HCT116 (cell line): ENCODE measurements at regions not wholly inside any gene's neighbourhood (a gene's known extent, or its start where the extent isn't known, plus 50 kb on each side); places are given as distances from the start of the nearest gene placed in this dataset.

Experiments used
- CEBPB ChIP-seq: IDR thresholded peaks from 2 replicates; pipeline ENCODE4 v1.6.1; 2012; ENCODE audit warnings: low read depth
- EGR1 ChIP-seq: IDR thresholded peaks from 2 replicates; pipeline ENCODE4 v1.6.1; 2012; ENCODE audit warnings: low read depth
- ELF1 ChIP-seq: IDR thresholded peaks from 2 replicates; pipeline ENCODE4 v1.6.1; 2012; ENCODE audit warnings: low read depth, borderline replicate concordance
- EZH2phosphoT487 ChIP-seq: fragments of 200-600 bp; IDR thresholded peaks from 2 replicates; pipeline ENCODE4 v1.6.1; 2018; ENCODE audit warnings: antibody characterized with exemption, borderline replicate concordance
- FOSL1 ChIP-seq: IDR thresholded peaks from 2 replicates; pipeline ENCODE4 v1.6.1; 2012; ENCODE audit warnings: low read depth
- POLR2A ChIP-seq: IDR thresholded peaks from 2 replicates; pipeline ENCODE4 v1.7.0; 2011; ENCODE audit warnings: borderline replicate concordance; ENCODE audit not compliant: insufficient read depth, insufficient read length; ENCODE audit errors: extremely low read depth
- POLR2AphosphoS5 ChIP-seq: IDR thresholded peaks from 2 replicates; pipeline ENCODE4 v1.6.1; 2011; ENCODE audit warnings: mild to moderate bottlenecking, low read depth, low read length, moderate library complexity
- ZFX ChIP-seq: fragments of 450-650 bp; IDR thresholded peaks from 2 replicates; pipeline ENCODE4 v1.6.1; 2017
- ZNF274 ChIP-seq: fragments of 200-500 bp; sonication (Bioruptor generic); IDR thresholded peaks from 2 replicates; pipeline ENCODE4 v1.6.1; 2014; ENCODE audit warnings: mild to moderate bottlenecking, low read depth, low read length, inconsistent platforms
- TF ChIP-seq, protein P1 (sequence below), 3 experiments: fragments of 200-600 bp in 1 of 3; sonication (generic) in 1 of 3; IDR thresholded peaks in 2 of 3; conservative IDR thresholded peaks in 1 of 3; 2 replicates each; pipeline ENCODE4 v1.5.1; 2012 to 2017; ENCODE audit warnings: low read depth in 2 of 3, low read length in 2 of 3, antibody characterized with exemption in 1 of 3, borderline replicate concordance in 1 of 3, control low read depth in 1 of 3, mild to moderate bottlenecking in 1 of 3, mixed read lengths in 1 of 3, mixed run types in 1 of 3, moderate library complexity in 1 of 3; ENCODE audit not compliant: insufficient read depth in 1 of 3
- TF ChIP-seq, protein P2 (sequence below): IDR thresholded peaks from 2 replicates; pipeline ENCODE4 v1.6.1; 2012
- TF ChIP-seq, protein P3 (sequence below): IDR thresholded peaks from 2 replicates; pipeline ENCODE4 v1.6.1; 2012; ENCODE audit warnings: low read depth

DNA sequence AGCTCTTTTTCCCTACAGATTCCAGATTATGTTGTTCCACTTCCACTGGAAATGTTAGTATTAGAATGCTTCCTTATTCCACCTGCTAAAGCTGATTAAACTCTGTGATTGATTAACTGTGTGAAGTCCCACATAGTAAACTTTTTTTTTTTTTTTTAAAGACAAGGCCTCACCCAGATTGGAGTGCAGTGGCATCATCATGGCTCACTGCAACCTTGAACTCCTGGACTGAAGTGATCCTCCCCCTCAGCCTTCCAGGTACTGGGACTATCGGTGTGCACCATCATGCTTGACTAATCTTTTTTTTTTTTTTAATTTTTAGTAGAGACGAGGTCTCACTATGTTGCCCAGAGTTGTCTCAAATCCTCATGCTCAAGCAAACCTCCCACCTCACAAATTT is 108.5 kb upstream of the RBMS1 start:
- TF ChIP-seq ZFX (no peak), EZH2phosphoT487 (no peak), EGR1 (no peak), POLR2A (no peak), ELF1 (no peak), CEBPB (no peak), ZNF274 (no peak), POLR2AphosphoS5 (no peak), FOSL1 (no peak)
- TF ChIP-seq, protein P1, sequence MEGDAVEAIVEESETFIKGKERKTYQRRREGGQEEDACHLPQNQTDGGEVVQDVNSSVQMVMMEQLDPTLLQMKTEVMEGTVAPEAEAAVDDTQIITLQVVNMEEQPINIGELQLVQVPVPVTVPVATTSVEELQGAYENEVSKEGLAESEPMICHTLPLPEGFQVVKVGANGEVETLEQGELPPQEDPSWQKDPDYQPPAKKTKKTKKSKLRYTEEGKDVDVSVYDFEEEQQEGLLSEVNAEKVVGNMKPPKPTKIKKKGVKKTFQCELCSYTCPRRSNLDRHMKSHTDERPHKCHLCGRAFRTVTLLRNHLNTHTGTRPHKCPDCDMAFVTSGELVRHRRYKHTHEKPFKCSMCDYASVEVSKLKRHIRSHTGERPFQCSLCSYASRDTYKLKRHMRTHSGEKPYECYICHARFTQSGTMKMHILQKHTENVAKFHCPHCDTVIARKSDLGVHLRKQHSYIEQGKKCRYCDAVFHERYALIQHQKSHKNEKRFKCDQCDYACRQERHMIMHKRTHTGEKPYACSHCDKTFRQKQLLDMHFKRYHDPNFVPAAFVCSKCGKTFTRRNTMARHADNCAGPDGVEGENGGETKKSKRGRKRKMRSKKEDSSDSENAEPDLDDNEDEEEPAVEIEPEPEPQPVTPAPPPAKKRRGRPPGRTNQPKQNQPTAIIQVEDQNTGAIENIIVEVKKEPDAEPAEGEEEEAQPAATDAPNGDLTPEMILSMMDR (IDR thresholded peaks at IDR 0.05 in 2 of 3, conservative IDR thresholded peaks at IDR 0.05 in 1 of 3; ENCODE audit: borderline replicate concordance in 1 of 3, insufficient read depth in 1 of 3, low read depth in 2 of 3, low read length in 2 of 3): no peak
- TF ChIP-seq, protein P2, sequence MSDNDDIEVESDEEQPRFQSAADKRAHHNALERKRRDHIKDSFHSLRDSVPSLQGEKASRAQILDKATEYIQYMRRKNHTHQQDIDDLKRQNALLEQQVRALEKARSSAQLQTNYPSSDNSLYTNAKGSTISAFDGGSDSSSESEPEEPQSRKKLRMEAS: no peak
- TF ChIP-seq, protein P3, sequence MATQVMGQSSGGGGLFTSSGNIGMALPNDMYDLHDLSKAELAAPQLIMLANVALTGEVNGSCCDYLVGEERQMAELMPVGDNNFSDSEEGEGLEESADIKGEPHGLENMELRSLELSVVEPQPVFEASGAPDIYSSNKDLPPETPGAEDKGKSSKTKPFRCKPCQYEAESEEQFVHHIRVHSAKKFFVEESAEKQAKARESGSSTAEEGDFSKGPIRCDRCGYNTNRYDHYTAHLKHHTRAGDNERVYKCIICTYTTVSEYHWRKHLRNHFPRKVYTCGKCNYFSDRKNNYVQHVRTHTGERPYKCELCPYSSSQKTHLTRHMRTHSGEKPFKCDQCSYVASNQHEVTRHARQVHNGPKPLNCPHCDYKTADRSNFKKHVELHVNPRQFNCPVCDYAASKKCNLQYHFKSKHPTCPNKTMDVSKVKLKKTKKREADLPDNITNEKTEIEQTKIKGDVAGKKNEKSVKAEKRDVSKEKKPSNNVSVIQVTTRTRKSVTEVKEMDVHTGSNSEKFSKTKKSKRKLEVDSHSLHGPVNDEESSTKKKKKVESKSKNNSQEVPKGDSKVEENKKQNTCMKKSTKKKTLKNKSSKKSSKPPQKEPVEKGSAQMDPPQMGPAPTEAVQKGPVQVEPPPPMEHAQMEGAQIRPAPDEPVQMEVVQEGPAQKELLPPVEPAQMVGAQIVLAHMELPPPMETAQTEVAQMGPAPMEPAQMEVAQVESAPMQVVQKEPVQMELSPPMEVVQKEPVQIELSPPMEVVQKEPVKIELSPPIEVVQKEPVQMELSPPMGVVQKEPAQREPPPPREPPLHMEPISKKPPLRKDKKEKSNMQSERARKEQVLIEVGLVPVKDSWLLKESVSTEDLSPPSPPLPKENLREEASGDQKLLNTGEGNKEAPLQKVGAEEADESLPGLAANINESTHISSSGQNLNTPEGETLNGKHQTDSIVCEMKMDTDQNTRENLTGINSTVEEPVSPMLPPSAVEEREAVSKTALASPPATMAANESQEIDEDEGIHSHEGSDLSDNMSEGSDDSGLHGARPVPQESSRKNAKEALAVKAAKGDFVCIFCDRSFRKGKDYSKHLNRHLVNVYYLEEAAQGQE: no peak
